ENCODE measurements at regions not wholly inside any gene's neighbourhood (a gene's known extent, or its start where the extent isn't known, plus 50 kb on each side); places are given as distances from the start of the nearest gene placed in this dataset.

DNA sequence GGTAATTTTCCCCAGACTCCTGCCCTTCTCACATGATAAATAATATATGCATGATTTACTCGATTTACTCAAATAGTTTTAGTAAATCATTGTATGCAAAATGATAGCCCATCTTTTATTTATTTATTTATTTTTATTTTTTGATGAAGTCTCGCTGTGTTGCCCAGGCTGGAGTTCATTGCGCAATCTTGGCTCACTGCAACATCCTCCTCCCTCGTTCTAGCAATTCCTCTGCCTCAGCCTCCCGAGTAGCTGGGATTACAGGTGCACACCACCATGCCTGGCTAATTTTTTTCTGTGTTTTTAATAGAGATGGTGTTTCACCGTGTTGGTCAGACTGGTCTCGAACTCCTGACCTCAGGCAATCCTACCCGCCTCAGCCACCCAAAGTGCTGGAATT is 343.8 kb upstream of the PLSCR5 start:
- TF ChIP-seq POLR2A (IDR thresholded peaks at IDR 0.05), result no peak
- TF ChIP-seq, protein P1, sequence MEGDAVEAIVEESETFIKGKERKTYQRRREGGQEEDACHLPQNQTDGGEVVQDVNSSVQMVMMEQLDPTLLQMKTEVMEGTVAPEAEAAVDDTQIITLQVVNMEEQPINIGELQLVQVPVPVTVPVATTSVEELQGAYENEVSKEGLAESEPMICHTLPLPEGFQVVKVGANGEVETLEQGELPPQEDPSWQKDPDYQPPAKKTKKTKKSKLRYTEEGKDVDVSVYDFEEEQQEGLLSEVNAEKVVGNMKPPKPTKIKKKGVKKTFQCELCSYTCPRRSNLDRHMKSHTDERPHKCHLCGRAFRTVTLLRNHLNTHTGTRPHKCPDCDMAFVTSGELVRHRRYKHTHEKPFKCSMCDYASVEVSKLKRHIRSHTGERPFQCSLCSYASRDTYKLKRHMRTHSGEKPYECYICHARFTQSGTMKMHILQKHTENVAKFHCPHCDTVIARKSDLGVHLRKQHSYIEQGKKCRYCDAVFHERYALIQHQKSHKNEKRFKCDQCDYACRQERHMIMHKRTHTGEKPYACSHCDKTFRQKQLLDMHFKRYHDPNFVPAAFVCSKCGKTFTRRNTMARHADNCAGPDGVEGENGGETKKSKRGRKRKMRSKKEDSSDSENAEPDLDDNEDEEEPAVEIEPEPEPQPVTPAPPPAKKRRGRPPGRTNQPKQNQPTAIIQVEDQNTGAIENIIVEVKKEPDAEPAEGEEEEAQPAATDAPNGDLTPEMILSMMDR (IDR thresholded peaks at IDR 0.05), result no peak
- no peak for TF ChIP-seq EP300 (IDR thresholded peaks at IDR 0.05)

Data from suprapubic skin (tissue), 3 donors.